K562 (cell line): ENCODE measurements at regions not wholly inside any gene's neighbourhood (a gene's known extent, or its start where the extent isn't known, plus 50 kb on each side); places are given as distances from the start of the nearest gene placed in this dataset. TPM values are rescaled to one million over a fixed set of nuclear protein-coding genes. Genes with fewer than 3 reads are reported as not detected.

ENCODE experiments used
- ATAC-seq: fragments of 200-7000 bp; cut with Tn5 transposase; 3 replicates; pipeline ENCODE4 v1.9.1; 2020; ENCODE audit warnings: moderate library complexity
- BruUV-seq: library from RNA; stranded (reverse); fragments of 400-500 nt; replicated peaks from 2 replicates; lab custom pipeline; 2021; lab: Mats Ljungman, UMichigan
- CTCF ChIA-PET: fragments of 300-600 bp; formaldehyde crosslinking; extraction: SDS; loops from one replicate; lab custom pipeline; 2021; ENCODE audit warnings: low intra/inter-chr PET ratio; lab: Yijun Ruan, JAX
- POLR2A ChIA-PET: fragments of 300-600, 350-650 bp; sonication (Branson Sonifier 250); formaldehyde crosslinking; extraction: SDS; loops from one replicate; lab custom pipeline; 2021; ENCODE audit warnings: antibody characterized with exemption, inconsistent platforms; lab: Yijun Ruan, JAX
- DNase-seq, 4 experiments: peaks; one replicate each; pipeline versions ENCODE4 v3.0.0 to v3.0.0-alpha.2; 2011 to 2018; ENCODE audit warnings: low spot score in 3 of 4, mixed read lengths in 3 of 4; ENCODE audit errors: extremely low read depth in 1 of 4
- FAIRE-seq: peaks from 2 replicates; lab custom pipeline; 2011; peaks lifted over from hg19 to GRCh38; lab: Jason Lieb, UNC
- H2AFZ ChIP-seq: 2 replicates; pipeline ENCODE4 v1.6.0; 2011; ENCODE audit warnings: low read depth, low read length, control low read depth, inconsistent platforms
- H3K27ac ChIP-seq: fragments of 200-600 bp; 3 replicates; pipeline ENCODE4 v1.8.0; 2011; ENCODE audit warnings: low read depth, mild to moderate bottlenecking, control low read depth, inconsistent platforms, low read length, moderate library complexity, mixed read lengths; ENCODE audit errors: extremely low read depth
- H3K27me3 ChIP-seq, 2 experiments: fragments of 300-600 bp in 1 of 2; 2 replicates in 1 of 2; 3 replicates in 1 of 2; pipeline versions ENCODE4 v1.6.0 to v1.8.0; 2011; ENCODE audit warnings: inconsistent platforms in 2 of 2, low read length in 2 of 2, mild to moderate bottlenecking in 1 of 2, mixed read lengths in 1 of 2, moderate library complexity in 1 of 2; ENCODE audit not compliant: control insufficient read depth in 2 of 2, insufficient read depth in 2 of 2
- H3K36me3 ChIP-seq: fragments of 300-600 bp; 3 replicates; pipeline ENCODE4 v1.8.0; 2011; ENCODE audit warnings: mild to moderate bottlenecking, low read length, inconsistent platforms; ENCODE audit not compliant: control insufficient read depth, insufficient read depth
- H3K4me1 ChIP-seq, 2 experiments: fragments of 200-600 bp in 1 of 2; replicated peaks in 1 of 2; 2 replicates in 1 of 2; 3 replicates in 1 of 2; pipeline versions ENCODE4 v1.5.1 to v1.8.0; 2011; ENCODE audit warnings: inconsistent platforms in 2 of 2, low read length in 2 of 2, mild to moderate bottlenecking in 1 of 2, mixed read lengths in 1 of 2, moderate library complexity in 1 of 2; ENCODE audit not compliant: control insufficient read depth in 2 of 2, insufficient read depth in 2 of 2
- H3K4me2 ChIP-seq: 2 replicates; pipeline ENCODE4 v1.6.1; 2011; ENCODE audit warnings: low read length, control low read depth, inconsistent platforms, mixed read lengths; ENCODE audit not compliant: insufficient read depth
- H3K4me3 ChIP-seq: fragments of 200-600 bp; sonication (generic), shearing (Covaris generic); 2 replicates; pipeline ENCODE4 v1.5.1; 2016; ENCODE audit warnings: control low read depth, inconsistent platforms
- H3K79me2 ChIP-seq: fragments of 200-600 bp; 3 replicates; pipeline ENCODE4 v1.8.0; 2011; ENCODE audit warnings: low read length, inconsistent platforms; ENCODE audit not compliant: control insufficient read depth, insufficient read depth
- H3K9ac ChIP-seq, 2 experiments: 2 replicates each; pipeline versions ENCODE4 v1.6.0 to v1.6.1; 2011; ENCODE audit warnings: low read depth in 2 of 2, low read length in 2 of 2, control low read depth in 1 of 2, inconsistent platforms in 1 of 2, mild to moderate bottlenecking in 1 of 2, mixed read lengths in 1 of 2; ENCODE audit not compliant: insufficient read depth in 1 of 2
- H3K9me1 ChIP-seq: one replicate; pipeline ENCODE4 v1.6.0; 2011; ENCODE audit warnings: inconsistent platforms, mild to moderate bottlenecking, low read length, moderate library complexity; ENCODE audit not compliant: control insufficient read depth, insufficient read depth
- H3K9me3 ChIP-seq: replicated peaks from 2 replicates; pipeline ENCODE4 v1.5.1; 2011; ENCODE audit warnings: low read depth, low read length, inconsistent platforms; ENCODE audit not compliant: control insufficient read depth, insufficient read depth
- H4K20me1 ChIP-seq: replicated peaks from 2 replicates; pipeline ENCODE4 v1.6.1; 2011; ENCODE audit warnings: low read length, inconsistent platforms, mixed read lengths; ENCODE audit not compliant: control insufficient read depth, insufficient read depth
- CUX1 ChIP-seq: fragments of 200-800 bp; sonication (Bioruptor generic); IDR thresholded peaks from 2 replicates; pipeline ENCODE4 v1.6.1; 2016; ENCODE audit warnings: missing genetic modification characterization, missing compliant biosample characterization
- KLF10 ChIP-seq: fragments of 250-450 bp; sonication (Bioruptor Pico); IDR thresholded peaks from 2 replicates; pipeline ENCODE4 v1.6.1; 2021; ENCODE audit warnings: matching md5 sums
- NFIX ChIP-seq: fragments of 250-450 bp; sonication (Bioruptor Pico); IDR thresholded peaks from 2 replicates; pipeline ENCODE4 v1.4.0; 2020; ENCODE audit warnings: low read depth, mild to moderate bottlenecking, moderate library complexity
- POLR2AphosphoS2 ChIP-seq: IDR thresholded peaks from 2 replicates; pipeline ENCODE4 v1.6.1; 2012; ENCODE audit warnings: low read length, improper control_type of control experiment
- ZEB2 ChIP-seq: fragments of 450-650 bp; IDR thresholded peaks from 2 replicates; pipeline ENCODE4 v1.6.1; 2016
- WGBS: fragments of 100-300 bp; shearing (Covaris generic); methylation state at CpG from one replicate; pipeline ENCODE4 v1.1.6; 2016; ENCODE audit warnings: low coverage, mixed read lengths; ENCODE audit not compliant: insufficient coverage; ENCODE audit errors: missing lambda C conversion rate; 5-methylcytosine and 5-hydroxymethylcytosine counted together
- in situ Hi-C: fragments of 300-500 bp; cut with MboI; formaldehyde crosslinking; loops from 4 replicates; pipeline ENCODE4 v1.15.0; 2018; ENCODE audit warnings: inconsistent platforms, mixed read lengths
- intact Hi-C: fragments of 100-400 bp; cut with micrococcal nuclease; formaldehyde crosslinking; loops from 2 replicates; pipeline ENCODE4 v1.14.2; 2022
- small RNA-seq: library from RNA; depleted of rRNA; stranded (forward); fragments of <200 nt; gene quantifications from one replicate; pipeline ENCODE3, GENCODE V24; 2014
- TF ChIP-seq, protein P1 (sequence below): sonication (generic); formaldehyde crosslinking; IDR thresholded peaks from 2 replicates; pipeline ENCODE4 v1.8.1; 2023; ENCODE audit warnings: mild to moderate bottlenecking, missing genetic modification reagents

- FAIRE-seq = peak; percentile 15
- TF ChIP-seq CUX1 (CRISPR knock-in tag) = no peak
- TF ChIP-seq KLF10 (CRISPR knock-in tag) = no peak
- TF ChIP-seq POLR2AphosphoS2 = no peak
- TF ChIP-seq, protein P1, sequence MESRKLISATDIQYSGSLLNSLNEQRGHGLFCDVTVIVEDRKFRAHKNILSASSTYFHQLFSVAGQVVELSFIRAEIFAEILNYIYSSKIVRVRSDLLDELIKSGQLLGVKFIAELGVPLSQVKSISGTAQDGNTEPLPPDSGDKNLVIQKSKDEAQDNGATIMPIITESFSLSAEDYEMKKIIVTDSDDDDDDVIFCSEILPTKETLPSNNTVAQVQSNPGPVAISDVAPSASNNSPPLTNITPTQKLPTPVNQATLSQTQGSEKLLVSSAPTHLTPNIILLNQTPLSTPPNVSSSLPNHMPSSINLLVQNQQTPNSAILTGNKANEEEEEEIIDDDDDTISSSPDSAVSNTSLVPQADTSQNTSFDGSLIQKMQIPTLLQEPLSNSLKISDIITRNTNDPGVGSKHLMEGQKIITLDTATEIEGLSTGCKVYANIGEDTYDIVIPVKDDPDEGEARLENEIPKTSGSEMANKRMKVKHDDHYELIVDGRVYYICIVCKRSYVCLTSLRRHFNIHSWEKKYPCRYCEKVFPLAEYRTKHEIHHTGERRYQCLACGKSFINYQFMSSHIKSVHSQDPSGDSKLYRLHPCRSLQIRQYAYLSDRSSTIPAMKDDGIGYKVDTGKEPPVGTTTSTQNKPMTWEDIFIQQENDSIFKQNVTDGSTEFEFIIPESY = no peak
- TF ChIP-seq ZEB2 = no peak
- TF ChIP-seq NFIX (CRISPR knock-in tag) = no peak
- ATAC-seq = no peak
- Histone ChIP-seq H3K27ac (no peak overlapping the region), H3K9me1 (no peaks in the 10 kb centered on the region), H3K4me2 (no peak overlapping the region), H3K79me2 (no peaks in the 10 kb centered on the region), H3K27me3 (no peaks in the 10 kb centered on the region), H3K36me3 (no peaks in the 10 kb centered on the region), H3K9ac (no peak overlapping the region), H3K4me3 (no peak overlapping the region), H4K20me1 (no peaks in the 10 kb centered on the region), H3K4me1 (no peaks in the 10 kb centered on the region; a peak in 1 of 5 replicates), H3K9me3 (no peaks in the 10 kb centered on the region), H2AFZ (no peak overlapping the region)
- no peak for DNase-seq
- in situ Hi-C loops = no loop called here
- ChIA-PET CTCF (no interaction called here), POLR2A (no interaction called here)
- WGBS = 2% methylated on average over 3 of the region's 3 CpGs
- intact Hi-C loops = no loop called here
- no TSS peak for BruUV-seq
Measured at GRCh38 chr12:91239481-91239880, 56.9 kb upstream of the DCN start.

Small RNA genes in the stretch of these regions (small RNA-seq; reads per million reads assigned to genes)
- gene AC090049.2 = not detected
- not detected for gene RF02110
